SIG-M5 treated with dmso at 0.1 percent for 504 hours (cell line): ENCODE measurements at regions not wholly inside any gene's neighbourhood (a gene's known extent, or its start where the extent isn't known, plus 50 kb on each side); places are given as distances from the start of the nearest gene placed in this dataset.
"Not testable (repeated sequence)": the region's sequence is repeated elsewhere in the genome, so short reads cannot be mapped to it uniquely, and the experiment has no call there.

Experiments
- DNase-seq: peaks from one replicate; lab custom pipeline; 2025; ENCODE audit not compliant: unreplicated experiment; lab: John Stamatoyannopoulos, UW

- DNase-seq, result not testable (repeated sequence)
Measured at GRCh38 chr16:10272250-10272854, 90.1 kb upstream of the GRIN2A start.

DNA sequence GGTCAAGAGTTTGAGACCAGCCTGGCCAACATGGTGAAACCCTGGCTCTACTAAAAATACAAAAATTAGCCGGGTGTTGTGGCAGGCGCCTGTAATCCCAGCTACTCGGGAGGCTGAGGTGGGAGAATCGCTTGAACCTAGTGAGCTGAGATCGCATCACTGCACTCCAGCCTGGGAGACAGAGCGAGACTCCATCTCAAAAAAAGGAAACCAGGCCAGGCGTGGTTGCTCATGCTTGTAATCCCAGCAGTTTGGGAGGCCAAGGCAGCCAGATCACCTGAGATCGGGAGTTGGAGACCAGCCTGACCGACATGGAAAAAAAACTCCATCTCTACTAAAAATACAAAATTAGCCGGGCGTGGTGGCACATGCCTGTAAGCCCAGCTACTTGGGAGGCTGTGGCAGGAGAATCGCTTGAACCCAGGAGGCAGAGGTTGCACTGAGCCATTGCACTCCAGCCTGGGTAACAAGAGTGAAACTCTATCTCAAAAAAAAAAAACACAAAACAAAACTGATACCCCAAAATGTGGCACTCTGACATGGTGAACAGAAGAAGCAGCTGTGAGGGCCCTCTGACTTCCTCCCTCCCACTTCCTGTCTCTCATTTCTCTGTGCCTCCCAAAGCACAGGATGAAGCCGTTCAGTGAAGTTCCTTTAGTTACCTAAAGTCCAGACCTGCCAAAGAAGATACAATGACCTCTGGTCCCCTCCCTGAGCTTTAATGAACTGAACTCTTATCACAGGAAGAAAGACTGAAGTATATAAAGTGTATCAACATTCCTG, 93.2 kb upstream of the GRIN2A start:
- DNase-seq, result not testable (repeated sequence)

- DNase-seq, result no peak
Measured at GRCh38 chr16:10277597-10277996, 95.4 kb upstream of the GRIN2A start.

GRCh38 chr16:10280262-10281170, 98.3 kb upstream of the GRIN2A start:
- DNase-seq, result no peak

DNA sequence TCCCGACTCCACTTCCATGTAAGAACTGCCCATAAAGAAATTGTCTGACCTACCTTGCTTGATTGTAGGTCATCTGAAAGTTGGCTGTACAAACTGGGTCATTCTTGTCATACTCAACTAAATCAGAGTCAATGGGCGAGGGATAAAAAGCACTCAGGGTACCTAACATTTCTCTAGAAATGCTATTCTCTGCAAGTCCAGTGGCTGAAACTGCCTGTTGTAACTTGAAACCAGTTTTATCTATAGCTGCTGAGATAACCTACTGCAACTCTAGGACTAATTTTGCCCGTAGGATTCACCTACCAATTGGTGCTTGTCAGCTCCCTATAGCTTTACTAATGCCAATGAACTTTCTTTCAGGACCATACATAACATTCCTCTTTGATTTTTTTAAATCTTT, 100.1 kb upstream of the GRIN2A start:
- DNase-seq, result no peak

- DNase-seq, result not testable (repeated sequence)
Measured at GRCh38 chr16:10283246-10283645, 101.0 kb upstream of the GRIN2A start.

DNA sequence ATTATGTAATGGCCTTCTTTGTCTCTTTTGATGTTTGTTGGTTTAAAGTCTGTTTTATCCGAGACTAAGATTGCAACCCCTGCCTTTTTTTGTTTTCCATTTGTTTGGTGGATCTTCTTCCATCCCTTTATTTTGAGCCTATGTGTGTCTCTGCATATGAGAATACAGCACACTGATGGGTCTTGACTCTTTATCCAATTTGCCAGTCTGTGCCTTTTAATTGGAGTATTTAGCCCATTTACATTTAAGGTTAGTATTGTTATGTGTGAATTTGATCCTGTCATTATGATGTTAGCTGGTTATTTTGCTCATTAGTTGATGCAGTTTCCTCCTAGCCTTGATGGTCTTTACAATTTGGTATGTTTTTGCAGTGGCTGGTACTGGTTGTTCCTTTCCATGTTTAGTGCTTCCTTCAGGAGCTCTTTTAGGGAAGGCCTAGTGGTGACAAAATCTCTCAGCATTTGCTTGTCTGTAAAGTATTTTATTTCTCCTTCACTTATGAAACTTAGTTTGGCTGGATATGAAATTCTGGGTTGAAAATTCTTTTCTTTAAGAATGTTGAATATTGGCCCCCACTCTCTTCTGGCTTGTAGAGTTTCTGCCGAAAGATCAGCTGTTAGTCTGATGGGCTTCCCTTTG, 95.3 kb upstream of the ATF7IP2 start:
- not testable (repeated sequence) for DNase-seq

DNA sequence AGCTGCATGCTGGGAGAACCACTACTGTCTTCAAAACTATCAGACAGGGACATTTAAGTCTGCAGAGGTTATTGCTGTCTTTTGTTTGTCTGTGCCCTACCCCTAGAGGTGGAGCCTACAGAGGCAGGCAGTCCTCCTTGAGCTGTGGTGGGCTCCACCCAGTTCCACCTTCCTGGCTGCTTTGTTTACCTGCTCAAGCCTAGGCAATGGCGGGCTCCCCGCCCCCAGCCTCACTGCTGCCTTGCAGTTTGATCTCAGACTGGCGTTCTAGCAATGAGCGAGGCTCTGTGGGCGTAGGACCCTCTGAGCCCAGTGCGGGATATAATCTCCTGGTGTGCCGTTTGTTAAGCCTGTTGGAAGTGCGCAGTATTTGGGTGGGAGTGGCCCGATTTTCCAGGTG, 93.7 kb upstream of the ATF7IP2 start:
- DNase-seq, result not testable (repeated sequence)

GRCh38 chr16:10292976-10293375, 92.9 kb upstream of the ATF7IP2 start:
- not testable (repeated sequence) for DNase-seq

GRCh38 chr16:10294153-10294552, 91.7 kb upstream of the ATF7IP2 start:
- DNase-seq, result not testable (repeated sequence)

DNA sequence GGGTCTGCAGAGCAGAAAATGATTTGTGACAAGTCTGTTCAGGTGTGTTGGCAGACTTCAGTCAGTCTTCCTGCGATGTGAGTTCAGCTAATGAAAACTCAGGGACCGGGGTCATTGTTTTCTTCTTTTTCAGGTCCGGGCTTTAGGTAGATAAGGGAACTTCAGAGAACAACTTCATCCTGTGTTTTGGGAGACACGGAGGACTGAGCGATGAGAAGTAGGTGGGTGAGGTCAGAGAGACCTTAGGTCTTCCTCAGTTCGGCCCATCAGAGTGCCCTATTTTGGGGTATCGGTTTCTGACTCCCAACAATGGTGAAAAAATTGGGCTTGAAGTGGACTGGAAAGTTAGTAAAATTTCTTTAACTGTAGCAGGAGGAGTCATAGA, 88.9 kb upstream of the ATF7IP2 start:
- no peak for DNase-seq

GRCh38 chr16:10297341-10298006, 88.4 kb upstream of the ATF7IP2 start:
- DNase-seq, result peak; percentile 94

DNA sequence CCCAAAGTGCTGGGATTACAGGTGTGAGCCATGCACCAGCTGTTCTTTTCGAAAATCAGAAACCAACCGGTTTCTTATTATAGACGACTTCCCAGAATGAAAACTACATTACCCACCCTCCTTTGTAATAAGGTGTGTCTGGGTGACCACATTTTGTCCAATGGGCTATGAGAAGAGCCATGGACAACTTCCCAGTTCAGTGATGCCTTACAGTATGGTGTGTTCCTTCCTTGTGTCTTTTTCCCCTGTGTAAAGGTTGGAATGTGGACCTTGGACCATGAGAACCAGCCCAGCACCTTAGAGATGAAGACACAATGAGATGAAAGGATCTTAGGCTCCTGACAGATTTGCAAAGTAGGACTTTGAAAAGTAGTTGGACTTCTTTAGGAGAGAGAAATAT, 85.0 kb upstream of the ATF7IP2 start:
- no peak for DNase-seq

GRCh38 chr16:10301547-10301946, 84.3 kb upstream of the ATF7IP2 start:
- not testable (repeated sequence) for DNase-seq

GRCh38 chr16:10305912-10306311, 79.9 kb upstream of the ATF7IP2 start:
- DNase-seq, result no peak

GRCh38 chr16:10308305-10309193, 77.3 kb upstream of the ATF7IP2 start:
- no peak for DNase-seq

GRCh38 chr16:10309271-10309932, 76.5 kb upstream of the ATF7IP2 start:
- DNase-seq, result no peak

- DNase-seq, result no peak
Measured at GRCh38 chr16:10312008-10312407, 73.9 kb upstream of the ATF7IP2 start.
